HFF-Myc (cell line): ENCODE measurements at regions not wholly inside any gene's neighbourhood (a gene's known extent, or its start where the extent isn't known, plus 50 kb on each side); places are given as distances from the start of the nearest gene placed in this dataset.

Experiments used
- DNase-seq: peaks from one replicate; pipeline ENCODE4 v3.0.0-alpha.2; 2011; ENCODE audit warnings: low read depth; ENCODE audit errors: extremely low read depth
- H3K4me3 ChIP-seq: replicated peaks from 2 replicates; pipeline ENCODE4 v1.5.1; 2011; ENCODE audit warnings: low read depth, mild to moderate bottlenecking, control low read depth, low read length
- TF ChIP-seq, protein P1 (sequence below): IDR thresholded peaks from 2 replicates; pipeline ENCODE4 v1.5.1; 2012; ENCODE audit warnings: mild to moderate bottlenecking, low read depth, low read length, control low read depth; ENCODE audit errors: missing control alignments

DNA sequence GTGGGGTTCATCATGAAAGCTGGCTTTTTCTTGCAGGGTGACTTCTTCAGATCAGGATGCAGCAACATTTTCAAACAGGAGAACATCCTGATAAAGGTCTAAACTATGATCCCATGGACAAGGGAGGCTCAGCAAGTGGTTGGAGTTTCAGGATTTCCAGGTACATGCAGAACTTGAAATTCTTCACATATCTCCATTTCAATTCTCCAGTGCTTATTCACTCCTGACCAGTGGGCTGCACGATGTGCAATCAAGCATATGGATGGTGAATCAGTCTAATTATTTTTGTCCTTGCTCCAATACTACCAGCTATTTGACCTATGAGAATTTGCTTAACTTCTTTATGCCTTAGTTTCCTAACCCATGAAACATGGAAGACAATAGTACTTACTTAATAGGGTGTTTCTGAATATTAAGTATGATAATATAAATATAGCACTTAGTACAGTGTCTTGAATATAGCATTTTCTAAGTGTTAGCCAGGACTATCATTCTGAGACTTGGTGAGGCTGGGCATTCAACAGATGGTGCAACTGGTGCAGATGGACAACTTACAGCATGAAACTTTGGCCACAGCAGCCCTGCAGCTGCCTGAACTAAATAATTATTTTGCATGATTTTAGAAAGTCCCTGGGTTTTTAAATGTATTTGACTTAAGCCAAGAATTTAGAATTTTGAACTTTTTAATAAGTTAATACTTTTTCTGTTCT lies 92.4 kb downstream of the HPGD start:
- TF ChIP-seq, protein P1, sequence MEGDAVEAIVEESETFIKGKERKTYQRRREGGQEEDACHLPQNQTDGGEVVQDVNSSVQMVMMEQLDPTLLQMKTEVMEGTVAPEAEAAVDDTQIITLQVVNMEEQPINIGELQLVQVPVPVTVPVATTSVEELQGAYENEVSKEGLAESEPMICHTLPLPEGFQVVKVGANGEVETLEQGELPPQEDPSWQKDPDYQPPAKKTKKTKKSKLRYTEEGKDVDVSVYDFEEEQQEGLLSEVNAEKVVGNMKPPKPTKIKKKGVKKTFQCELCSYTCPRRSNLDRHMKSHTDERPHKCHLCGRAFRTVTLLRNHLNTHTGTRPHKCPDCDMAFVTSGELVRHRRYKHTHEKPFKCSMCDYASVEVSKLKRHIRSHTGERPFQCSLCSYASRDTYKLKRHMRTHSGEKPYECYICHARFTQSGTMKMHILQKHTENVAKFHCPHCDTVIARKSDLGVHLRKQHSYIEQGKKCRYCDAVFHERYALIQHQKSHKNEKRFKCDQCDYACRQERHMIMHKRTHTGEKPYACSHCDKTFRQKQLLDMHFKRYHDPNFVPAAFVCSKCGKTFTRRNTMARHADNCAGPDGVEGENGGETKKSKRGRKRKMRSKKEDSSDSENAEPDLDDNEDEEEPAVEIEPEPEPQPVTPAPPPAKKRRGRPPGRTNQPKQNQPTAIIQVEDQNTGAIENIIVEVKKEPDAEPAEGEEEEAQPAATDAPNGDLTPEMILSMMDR = no peak
- no peak overlapping the region for H3K4me3 ChIP-seq
- DNase-seq = no peak

- H3K4me3 ChIP-seq = no peak overlapping the region
- TF ChIP-seq, protein P1 = no peak
- DNase-seq = no peak
Measured at GRCh38 chr4:174427571-174428140, 94.6 kb downstream of the HPGD start.

GRCh38 chr4:174425669-174426068 lies 96.6 kb downstream of the HPGD start:
- DNase-seq = no peak
- TF ChIP-seq, protein P1 = no peak
- H3K4me3 ChIP-seq = no peak overlapping the region

- TF ChIP-seq, protein P1 = no peak
- DNase-seq = peak; percentile 40
- H3K4me3 ChIP-seq = no peak overlapping the region
Measured at GRCh38 chr4:174423257-174423944, 98.9 kb downstream of the HPGD start.

GRCh38 chr4:174422893-174423256 lies 99.4 kb downstream of the HPGD start:
- TF ChIP-seq, protein P1 = no peak
- H3K4me3 ChIP-seq = no peak overlapping the region
- DNase-seq = no peak

GRCh38 chr4:174420316-174420715 lies 102.0 kb downstream of the HPGD start:
- H3K4me3 ChIP-seq = no peak overlapping the region
- no peak for DNase-seq
- TF ChIP-seq, protein P1 = no peak
